ENCODE measurements at regions not wholly inside any gene's neighbourhood (a gene's known extent, or its start where the extent isn't known, plus 50 kb on each side); places are given as distances from the start of the nearest gene placed in this dataset.

- DNase-seq (ENCODE audit: low read depth in 2 of 2), result no peak
Observed at GRCh38 chr1:69506721-69507120, 61.0 kb upstream of the LRRC7 start.

GRCh38 chr1:69510026-69510425, 57.7 kb upstream of the LRRC7 start:
- no peak for DNase-seq (ENCODE audit: low read depth in 2 of 2)

GRCh38 chr1:69511426-69512192, 56.1 kb upstream of the LRRC7 start:
- DNase-seq (ENCODE audit: low read depth in 2 of 2), result no peak

- DNase-seq (ENCODE audit: low read depth in 2 of 2), result no peak
Observed at GRCh38 chr1:69513601-69514000, 54.1 kb upstream of the LRRC7 start.

Measured in lung microvascular endothelial cell (primary cell).